GM23338 (cell line): ENCODE measurements at regions not wholly inside any gene's neighbourhood (a gene's known extent, or its start where the extent isn't known, plus 50 kb on each side); places are given as distances from the start of the nearest gene placed in this dataset.

Experiments used
- ATAC-seq: fragments of 200-7000 bp; cut with Tn5 transposase; 3 replicates; pipeline ENCODE4 v1.9.1; 2020
- DNase-seq: peaks from one replicate; pipeline ENCODE4 v3.0.0-alpha.2; 2015; ENCODE audit warnings: low spot score
- H2AFZ ChIP-seq: fragments of 200-600 bp; sonication (generic); 2 replicates; pipeline ENCODE4 v1.8.0; 2016; ENCODE audit warnings: antibody characterized with exemption, mild to moderate bottlenecking, moderate library complexity
- H3F3A ChIP-seq: fragments of 200-600 bp; sonication (generic); replicated peaks from 2 replicates; pipeline ENCODE4 v1.8.0; 2017; ENCODE audit warnings: antibody characterized with exemption, mixed run types, low read depth
- H3K27ac ChIP-seq: fragments of 200-600 bp; sonication (generic); 2 replicates; pipeline ENCODE4 v1.6.1; 2016; ENCODE audit warnings: low read depth
- H3K27me3 ChIP-seq: fragments of 200-600 bp; sonication (generic); 2 replicates; pipeline ENCODE4 v1.8.0; 2016; ENCODE audit warnings: mild to moderate bottlenecking, mixed run types, moderate library complexity; ENCODE audit not compliant: insufficient read depth
- H3K36me3 ChIP-seq: fragments of 200-600 bp; sonication (generic); 2 replicates; pipeline ENCODE4 v1.8.0; 2016; ENCODE audit warnings: mild to moderate bottlenecking; ENCODE audit not compliant: insufficient read depth
- H3K4me1 ChIP-seq: fragments of 200-600 bp; sonication (generic); 2 replicates; pipeline ENCODE4 v1.8.0; 2016; ENCODE audit warnings: mild to moderate bottlenecking, moderate library complexity; ENCODE audit not compliant: insufficient read depth
- H3K4me2 ChIP-seq: fragments of 200-600 bp; sonication (generic); 2 replicates; pipeline ENCODE4 v1.7.1; 2017; ENCODE audit warnings: mixed run types
- H3K4me3 ChIP-seq: fragments of 200-600 bp; sonication (generic); 2 replicates; pipeline ENCODE4 v1.6.1; 2016; ENCODE audit warnings: mixed run types
- H3K79me2 ChIP-seq: fragments of 200-600 bp; sonication (generic); replicated peaks from 2 replicates; pipeline ENCODE4 v1.8.0; 2017; ENCODE audit warnings: mild to moderate bottlenecking; ENCODE audit not compliant: insufficient read depth
- H3K9me2 ChIP-seq: fragments of 200-600 bp; sonication (generic); 2 replicates; pipeline ENCODE4 v1.8.0; 2017; ENCODE audit not compliant: insufficient read depth
- H4K20me1 ChIP-seq: fragments of 200-600 bp; sonication (generic); replicated peaks from 2 replicates; pipeline ENCODE4 v1.8.0; 2017; ENCODE audit warnings: mild to moderate bottlenecking; ENCODE audit not compliant: insufficient read depth
- H3K27ac Mint-ChIP-seq: 2 replicates; pipeline ENCODE4 v1.8.0; 2020; ENCODE audit warnings: inconsistent platforms, mild to moderate bottlenecking, moderate library complexity, mixed read lengths
- H3K27me3 Mint-ChIP-seq: 3 replicates; pipeline ENCODE4 v1.8.0; 2022; ENCODE audit warnings: low read depth, mild to moderate bottlenecking, moderate library complexity, mixed read lengths, inconsistent platforms; ENCODE audit not compliant: insufficient read depth, poor library complexity
- H3K36me3 Mint-ChIP-seq: 3 replicates; pipeline ENCODE4 v1.8.0; 2021; ENCODE audit warnings: low read depth, mild to moderate bottlenecking, inconsistent platforms, moderate library complexity, mixed read lengths
- H3K4me1 Mint-ChIP-seq: 3 replicates; pipeline ENCODE4 v1.8.0; 2020; ENCODE audit warnings: mild to moderate bottlenecking, inconsistent platforms, mixed read lengths
- H3K4me3 Mint-ChIP-seq: 3 replicates; pipeline ENCODE4 v1.8.0; 2021; ENCODE audit warnings: moderate library complexity, mild to moderate bottlenecking, inconsistent platforms, mixed read lengths
- H3K9me3 Mint-ChIP-seq: 3 replicates; pipeline ENCODE4 v1.8.0; 2020; ENCODE audit warnings: moderate library complexity, mild to moderate bottlenecking, inconsistent platforms, mixed read lengths
- CREB1 ChIP-seq: fragments of 250-450 bp; sonication (Bioruptor Pico); IDR thresholded peaks from 2 replicates; pipeline ENCODE4 v1.5.0; 2020; ENCODE audit warnings: low read depth, mild to moderate bottlenecking, moderate library complexity
- EZH2 ChIP-seq: fragments of 200-600 bp; sonication (generic); IDR thresholded peaks from one replicate; pipeline ENCODE4 v1.8.0; 2017; ENCODE audit warnings: antibody characterized with exemption, mild to moderate bottlenecking, low read depth; ENCODE audit not compliant: unreplicated experiment
- JUNB ChIP-seq: IDR thresholded peaks from one replicate; pipeline ENCODE4 v1.6.1; 2016; ENCODE audit warnings: antibody characterized with exemption; ENCODE audit not compliant: unreplicated experiment
- POLR2AphosphoS5 ChIP-seq: IDR thresholded peaks from 2 replicates; pipeline ENCODE4 v1.6.1; 2016; ENCODE audit warnings: antibody characterized with exemption, low read depth
- ZNF331 ChIP-seq: fragments of 250-450 bp; sonication (Bioruptor Pico); IDR thresholded peaks from 2 replicates; pipeline ENCODE4 v1.5.0; 2020; ENCODE audit warnings: low read depth, mild to moderate bottlenecking, moderate library complexity
- TF ChIP-seq, protein P1 (sequence below): IDR thresholded peaks from 2 replicates; pipeline ENCODE4 v1.6.1; 2016; ENCODE audit warnings: antibody characterized with exemption
- TF ChIP-seq, protein P2 (sequence below): fragments of 250-450 bp; sonication (Bioruptor Pico); IDR thresholded peaks from 2 replicates; pipeline ENCODE4 v1.5.0; 2020; ENCODE audit warnings: mild to moderate bottlenecking, moderate library complexity

DNA sequence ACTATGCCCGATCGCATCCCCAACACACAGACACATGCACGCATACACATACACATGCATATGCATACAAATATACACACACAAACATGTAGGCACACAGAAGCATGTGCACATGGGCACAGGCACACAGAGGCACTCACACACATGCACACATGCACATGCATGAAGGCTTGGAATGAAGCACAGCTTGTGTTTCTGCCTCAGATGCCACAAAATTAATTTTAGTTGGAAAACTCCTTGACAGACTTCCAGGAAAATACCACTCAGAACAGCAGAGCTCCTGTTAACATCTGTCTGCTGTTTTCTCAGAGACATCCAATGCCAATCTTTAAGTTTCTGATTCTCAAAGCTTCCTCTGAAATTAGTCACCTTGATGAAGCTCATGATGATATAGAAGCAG is 532.7 kb downstream of the RFC3 start:
- ATAC-seq (no peak), DNase-seq (no peak)
- H3K4me3 ChIP-seq = no peak overlapping the region
- Mint-ChIP-seq H3K27ac (no peak overlapping the region), H3K36me3 (no peaks in the 10 kb centered on the region), H3K4me1 (peaks cover 6% of the 10 kb centered on the region), H3K9me3 (peaks cover 3% of the 10 kb centered on the region; the same call in 1 of the 3 replicates), H3K27me3 (no peaks in the 10 kb centered on the region), H3K4me3 (no peak overlapping the region)
- no peaks in the 10 kb centered on the region for H3K36me3 ChIP-seq
- no peaks in the 10 kb centered on the region for H4K20me1 ChIP-seq
- peaks cover 14% of the 10 kb centered on the region for H3K9me2 ChIP-seq
- H3K4me2 ChIP-seq = no peak overlapping the region
- peaks cover 8% of the 10 kb centered on the region for H3K4me1 ChIP-seq
- no peaks in the 10 kb centered on the region for H3K27me3 ChIP-seq
- no peak overlapping the region for H2AFZ ChIP-seq
- no peak for TF ChIP-seq CREB1
- TF ChIP-seq, protein P1, sequence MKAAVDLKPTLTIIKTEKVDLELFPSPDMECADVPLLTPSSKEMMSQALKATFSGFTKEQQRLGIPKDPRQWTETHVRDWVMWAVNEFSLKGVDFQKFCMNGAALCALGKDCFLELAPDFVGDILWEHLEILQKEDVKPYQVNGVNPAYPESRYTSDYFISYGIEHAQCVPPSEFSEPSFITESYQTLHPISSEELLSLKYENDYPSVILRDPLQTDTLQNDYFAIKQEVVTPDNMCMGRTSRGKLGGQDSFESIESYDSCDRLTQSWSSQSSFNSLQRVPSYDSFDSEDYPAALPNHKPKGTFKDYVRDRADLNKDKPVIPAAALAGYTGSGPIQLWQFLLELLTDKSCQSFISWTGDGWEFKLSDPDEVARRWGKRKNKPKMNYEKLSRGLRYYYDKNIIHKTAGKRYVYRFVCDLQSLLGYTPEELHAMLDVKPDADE = no peak
- no peak for TF ChIP-seq JUNB
- TF ChIP-seq ZNF331 (CRISPR knock-in tag) = no peak
- no peak for TF ChIP-seq EZH2
- TF ChIP-seq, protein P2, sequence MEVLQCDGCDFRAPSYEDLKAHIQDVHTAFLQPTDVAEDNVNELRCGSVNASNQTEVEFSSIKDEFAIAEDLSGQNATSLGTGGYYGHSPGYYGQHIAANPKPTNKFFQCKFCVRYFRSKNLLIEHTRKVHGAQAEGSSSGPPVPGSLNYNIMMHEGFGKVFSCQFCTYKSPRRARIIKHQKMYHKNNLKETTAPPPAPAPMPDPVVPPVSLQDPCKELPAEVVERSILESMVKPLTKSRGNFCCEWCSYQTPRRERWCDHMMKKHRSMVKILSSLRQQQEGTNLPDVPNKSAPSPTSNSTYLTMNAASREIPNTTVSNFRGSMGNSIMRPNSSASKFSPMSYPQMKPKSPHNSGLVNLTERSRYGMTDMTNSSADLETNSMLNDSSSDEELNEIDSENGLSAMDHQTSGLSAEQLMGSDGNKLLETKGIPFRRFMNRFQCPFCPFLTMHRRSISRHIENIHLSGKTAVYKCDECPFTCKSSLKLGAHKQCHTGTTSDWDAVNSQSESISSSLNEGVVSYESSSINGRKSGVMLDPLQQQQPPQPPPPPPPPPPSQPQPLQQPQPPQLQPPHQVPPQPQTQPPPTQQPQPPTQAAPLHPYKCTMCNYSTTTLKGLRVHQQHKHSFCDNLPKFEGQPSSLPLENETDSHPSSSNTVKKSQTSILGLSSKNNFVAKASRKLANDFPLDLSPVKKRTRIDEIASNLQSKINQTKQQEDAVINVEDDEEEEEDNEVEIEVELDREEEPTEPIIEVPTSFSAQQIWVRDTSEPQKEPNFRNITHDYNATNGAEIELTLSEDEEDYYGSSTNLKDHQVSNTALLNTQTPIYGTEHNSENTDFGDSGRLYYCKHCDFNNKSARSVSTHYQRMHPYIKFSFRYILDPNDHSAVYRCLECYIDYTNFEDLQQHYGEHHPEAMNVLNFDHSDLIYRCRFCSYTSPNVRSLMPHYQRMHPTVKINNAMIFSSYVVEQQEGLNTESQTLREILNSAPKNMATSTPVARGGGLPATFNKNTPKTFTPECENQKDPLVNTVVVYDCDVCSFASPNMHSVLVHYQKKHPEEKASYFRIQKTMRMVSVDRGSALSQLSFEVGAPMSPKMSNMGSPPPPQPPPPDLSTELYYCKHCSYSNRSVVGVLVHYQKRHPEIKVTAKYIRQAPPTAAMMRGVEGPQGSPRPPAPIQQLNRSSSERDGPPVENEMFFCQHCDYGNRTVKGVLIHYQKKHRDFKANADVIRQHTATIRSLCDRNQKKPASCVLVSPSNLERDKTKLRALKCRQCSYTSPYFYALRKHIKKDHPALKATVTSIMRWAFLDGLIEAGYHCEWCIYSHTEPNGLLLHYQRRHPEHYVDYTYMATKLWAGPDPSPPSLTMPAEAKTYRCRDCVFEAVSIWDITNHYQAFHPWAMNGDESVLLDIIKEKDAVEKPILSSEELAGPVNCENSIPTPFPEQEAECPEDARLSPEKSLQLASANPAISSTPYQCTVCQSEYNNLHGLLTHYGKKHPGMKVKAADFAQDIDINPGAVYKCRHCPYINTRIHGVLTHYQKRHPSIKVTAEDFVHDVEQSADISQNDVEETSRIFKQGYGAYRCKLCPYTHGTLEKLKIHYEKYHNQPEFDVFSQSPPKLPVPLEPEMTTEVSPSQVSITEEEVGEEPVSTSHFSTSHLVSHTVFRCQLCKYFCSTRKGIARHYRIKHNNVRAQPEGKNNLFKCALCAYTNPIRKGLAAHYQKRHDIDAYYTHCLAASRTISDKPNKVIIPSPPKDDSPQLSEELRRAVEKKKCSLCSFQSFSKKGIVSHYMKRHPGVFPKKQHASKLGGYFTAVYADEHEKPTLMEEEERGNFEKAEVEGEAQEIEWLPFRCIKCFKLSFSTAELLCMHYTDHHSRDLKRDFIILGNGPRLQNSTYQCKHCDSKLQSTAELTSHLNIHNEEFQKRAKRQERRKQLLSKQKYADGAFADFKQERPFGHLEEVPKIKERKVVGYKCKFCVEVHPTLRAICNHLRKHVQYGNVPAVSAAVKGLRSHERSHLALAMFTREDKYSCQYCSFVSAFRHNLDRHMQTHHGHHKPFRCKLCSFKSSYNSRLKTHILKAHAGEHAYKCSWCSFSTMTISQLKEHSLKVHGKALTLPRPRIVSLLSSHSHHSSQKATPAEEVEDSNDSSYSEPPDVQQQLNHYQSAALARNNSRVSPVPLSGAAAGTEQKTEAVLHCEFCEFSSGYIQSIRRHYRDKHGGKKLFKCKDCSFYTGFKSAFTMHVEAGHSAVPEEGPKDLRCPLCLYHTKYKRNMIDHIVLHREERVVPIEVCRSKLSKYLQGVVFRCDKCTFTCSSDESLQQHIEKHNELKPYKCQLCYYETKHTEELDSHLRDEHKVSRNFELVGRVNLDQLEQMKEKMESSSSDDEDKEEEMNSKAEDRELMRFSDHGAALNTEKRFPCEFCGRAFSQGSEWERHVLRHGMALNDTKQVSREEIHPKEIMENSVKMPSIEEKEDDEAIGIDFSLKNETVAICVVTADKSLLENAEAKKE (CRISPR knock-in tag) = no peak
- TF ChIP-seq POLR2AphosphoS5 = no peak
- H3F3A ChIP-seq = no peaks in the 10 kb centered on the region
- no peaks in the 10 kb centered on the region for H3K79me2 ChIP-seq
- no peak overlapping the region for H3K27ac ChIP-seq
